GM19372 (cell line): ENCODE measurements at regions not wholly inside any gene's neighbourhood (a gene's known extent, or its start where the extent isn't known, plus 50 kb on each side); places are given as distances from the start of the nearest gene placed in this dataset.

Experiments used
- ATAC-seq: cut with Tn5 transposase; IDR thresholded peaks from one replicate; pipeline ENCODE4 v1.9.1; 2021; ENCODE audit warnings: mild to moderate bottlenecking, low read depth, moderate library complexity; ENCODE audit not compliant: unreplicated experiment

DNA sequence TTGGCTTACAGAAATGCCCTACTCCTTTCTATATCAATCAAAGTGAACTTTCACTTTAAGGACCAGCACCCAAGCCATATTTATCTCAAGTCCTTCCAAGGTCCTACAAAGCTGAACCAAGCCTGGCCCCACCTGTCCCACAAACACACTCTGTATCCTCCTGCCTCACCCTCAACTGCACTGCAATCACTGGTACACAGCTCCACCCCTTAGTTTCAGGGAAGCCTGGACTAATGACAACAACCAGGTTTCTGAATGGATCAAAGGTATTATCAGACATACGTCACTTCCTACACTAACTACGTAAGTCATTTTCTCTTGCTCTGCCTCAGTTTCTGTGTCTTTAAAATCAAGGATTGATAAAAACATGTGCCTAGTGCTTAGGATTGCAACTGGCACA is 205.6 kb upstream of the HS3ST1 start:
- no peak for ATAC-seq

DNA sequence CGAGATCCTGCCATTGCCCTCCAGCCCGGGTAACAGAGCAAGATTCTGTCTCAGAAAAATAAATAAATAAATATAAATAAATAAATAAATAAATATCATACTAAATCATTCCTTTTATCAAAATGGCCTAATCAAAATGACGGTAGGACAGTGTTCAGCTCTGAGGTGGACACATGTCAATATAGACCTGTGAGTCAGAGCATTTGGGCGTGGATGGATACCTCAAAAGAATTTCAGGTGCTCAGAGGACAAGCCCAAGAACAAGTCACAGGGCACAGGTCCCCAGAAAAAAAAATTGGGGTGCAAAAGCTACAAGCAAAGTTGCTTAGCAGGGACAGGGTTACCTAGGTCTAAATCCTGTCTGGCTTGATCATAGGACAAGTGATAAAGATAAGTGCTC is 204.7 kb upstream of the HS3ST1 start:
- ATAC-seq = no peak

DNA sequence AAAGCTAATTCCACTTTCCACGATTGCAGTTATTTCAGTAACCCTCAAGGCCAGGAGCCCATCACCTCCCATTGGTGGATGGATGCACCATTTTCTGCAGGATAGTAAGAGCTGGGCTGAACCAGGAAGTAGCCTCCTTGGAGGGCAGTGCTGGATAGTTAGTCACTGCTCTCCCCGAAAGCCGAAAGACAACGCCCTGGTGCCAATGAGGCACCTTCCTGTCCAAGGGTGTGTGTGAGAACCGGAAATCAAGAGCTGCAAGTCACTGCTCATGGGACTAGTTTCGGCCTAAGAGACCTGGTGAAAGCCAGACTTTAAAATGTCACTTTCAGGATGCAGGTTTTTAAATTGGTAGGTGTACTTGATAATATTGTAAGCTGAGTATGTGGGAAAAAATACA is 203.8 kb upstream of the HS3ST1 start:
- ATAC-seq = no peak

DNA sequence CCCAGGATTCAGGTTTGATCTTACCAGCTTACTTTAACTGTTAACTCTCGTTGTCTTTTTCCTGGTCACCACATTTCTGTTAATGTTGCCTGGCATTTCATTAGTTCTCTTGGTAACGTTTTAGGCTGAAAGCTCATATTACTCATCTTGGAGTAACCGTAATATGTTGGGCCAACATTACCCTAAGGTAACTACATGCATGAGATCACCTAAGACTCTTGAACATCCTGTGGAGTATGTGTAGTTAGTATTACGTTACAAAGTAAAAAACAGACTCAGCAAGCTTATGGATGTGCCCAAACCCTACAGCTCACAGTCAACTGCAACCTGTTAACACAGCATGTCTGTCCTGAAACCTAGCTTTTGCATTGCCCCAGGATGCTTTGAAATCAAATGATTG is 203.3 kb upstream of the HS3ST1 start:
- ATAC-seq = no peak

DNA sequence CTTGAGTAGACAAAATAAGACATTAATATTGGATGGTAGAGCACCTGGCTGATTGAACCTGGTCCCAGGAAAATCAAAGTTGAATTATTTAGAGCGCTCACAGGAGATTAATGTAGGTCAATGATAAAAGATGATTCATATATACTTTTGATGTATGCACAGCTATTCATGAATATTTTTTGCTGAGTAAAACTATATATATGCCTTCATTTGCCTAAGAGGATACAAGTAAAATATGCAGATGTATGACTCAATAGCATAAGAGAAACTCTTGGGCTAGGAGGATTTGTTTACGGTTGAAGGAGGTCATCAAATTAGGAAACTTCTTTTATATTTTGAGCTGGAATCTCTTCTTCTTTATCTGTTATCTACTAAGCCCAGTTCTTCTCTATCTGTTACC is 202.7 kb upstream of the HS3ST1 start:
- ATAC-seq = no peak

DNA sequence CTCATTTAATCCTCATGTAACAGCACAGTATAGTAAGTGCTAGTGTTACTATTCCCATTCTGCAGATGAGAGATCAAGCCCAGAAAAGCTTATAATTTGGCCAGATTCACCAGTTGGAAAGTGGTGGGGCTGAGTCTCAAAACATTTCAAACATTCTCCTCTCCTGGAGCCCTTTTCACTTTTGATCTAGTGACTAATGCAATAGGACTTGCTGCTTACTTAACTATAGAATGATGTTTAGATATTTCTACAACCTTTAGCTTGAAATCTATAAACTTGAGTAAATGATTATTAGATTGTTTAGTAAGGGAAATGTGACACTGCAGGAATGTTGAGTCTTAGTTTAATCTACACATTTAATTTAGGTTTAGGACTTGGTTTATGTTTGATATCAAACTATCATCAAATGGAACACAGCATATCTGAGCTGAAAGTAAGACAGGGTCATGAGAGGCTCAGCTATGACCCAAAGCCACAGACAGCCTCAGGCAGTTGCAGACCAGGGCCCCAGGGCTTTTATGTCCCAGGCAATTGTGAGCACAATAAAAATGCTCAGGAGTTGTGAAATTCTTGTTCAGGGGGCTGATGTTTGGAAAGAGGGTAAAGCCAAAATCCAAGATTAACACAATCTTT is 199.5 kb upstream of the HS3ST1 start:
- ATAC-seq = no peak

DNA sequence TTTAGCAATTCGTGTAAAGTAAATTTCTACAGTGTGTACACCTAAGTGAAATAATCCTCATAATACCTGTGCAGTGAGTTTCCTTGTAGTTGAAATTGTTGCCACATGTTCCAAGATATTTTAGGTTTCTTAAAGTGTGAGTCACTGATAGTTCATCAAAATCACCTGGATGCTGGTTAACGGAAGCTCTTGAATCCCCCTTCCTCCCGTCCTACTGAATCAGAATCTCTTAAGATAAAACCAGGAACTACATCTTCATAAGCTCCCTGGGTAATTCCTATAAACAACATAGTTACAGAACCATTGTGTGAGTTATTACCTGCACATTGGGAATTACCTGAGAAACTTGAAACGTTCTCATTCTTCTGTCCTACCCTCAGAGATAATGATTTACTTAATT is 197.4 kb upstream of the HS3ST1 start:
- ATAC-seq = no peak

DNA sequence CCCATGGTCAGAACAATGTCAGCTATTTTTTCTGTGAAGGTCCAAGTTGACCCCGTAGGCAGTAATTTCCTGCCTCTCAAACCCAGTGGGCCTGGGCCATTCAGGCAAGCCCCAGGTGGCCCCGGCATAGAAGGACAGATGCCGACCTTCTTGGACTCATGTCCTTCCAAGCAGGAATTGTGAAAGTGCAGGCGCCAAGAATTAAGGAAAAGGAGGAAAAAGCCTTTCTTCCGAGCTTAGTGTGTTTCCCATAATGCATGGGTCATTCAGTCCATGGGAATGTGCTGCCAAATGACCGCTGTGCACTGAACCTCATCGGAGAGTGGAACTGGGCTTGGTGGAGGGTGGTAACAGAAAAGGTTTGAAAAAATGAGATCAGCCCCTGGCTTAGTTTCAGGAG is 196.5 kb upstream of the HS3ST1 start:
- ATAC-seq = no peak

DNA sequence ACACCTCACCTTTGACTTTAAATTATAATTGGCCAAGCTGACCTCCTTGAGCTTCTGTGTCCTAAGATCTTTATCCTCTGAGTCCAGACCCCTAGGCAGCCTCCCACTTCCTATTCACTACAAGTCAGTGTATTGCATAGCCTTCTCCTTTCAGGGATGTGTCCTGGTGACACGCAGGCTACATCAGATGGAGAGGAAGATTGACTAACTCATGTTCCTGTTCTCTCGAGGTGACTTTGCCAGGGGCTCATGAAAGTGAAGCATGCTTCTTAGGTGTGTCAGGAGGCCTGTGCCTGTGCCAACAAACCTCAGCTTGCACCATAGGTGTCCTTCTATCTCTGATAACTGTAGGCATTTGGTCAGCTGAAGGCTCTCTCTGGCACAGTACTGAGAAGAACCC is 195.7 kb upstream of the HS3ST1 start:
- ATAC-seq = no peak

DNA sequence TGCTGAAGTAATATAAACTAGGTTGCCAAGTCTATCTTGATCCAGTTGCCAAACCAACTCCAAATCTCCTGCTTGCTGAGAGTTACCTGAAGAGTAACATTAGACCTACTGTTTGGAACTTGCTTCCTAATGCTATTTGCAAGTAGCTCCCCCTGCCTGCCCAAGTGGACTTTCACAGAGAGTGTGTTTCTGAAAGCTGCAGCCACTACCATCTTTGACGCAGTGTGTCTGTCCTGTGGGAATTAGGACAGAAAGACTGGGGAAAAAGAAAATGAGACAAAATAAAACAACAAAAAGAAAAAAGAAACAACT is 195.0 kb upstream of the HS3ST1 start:
- ATAC-seq = no peak

DNA sequence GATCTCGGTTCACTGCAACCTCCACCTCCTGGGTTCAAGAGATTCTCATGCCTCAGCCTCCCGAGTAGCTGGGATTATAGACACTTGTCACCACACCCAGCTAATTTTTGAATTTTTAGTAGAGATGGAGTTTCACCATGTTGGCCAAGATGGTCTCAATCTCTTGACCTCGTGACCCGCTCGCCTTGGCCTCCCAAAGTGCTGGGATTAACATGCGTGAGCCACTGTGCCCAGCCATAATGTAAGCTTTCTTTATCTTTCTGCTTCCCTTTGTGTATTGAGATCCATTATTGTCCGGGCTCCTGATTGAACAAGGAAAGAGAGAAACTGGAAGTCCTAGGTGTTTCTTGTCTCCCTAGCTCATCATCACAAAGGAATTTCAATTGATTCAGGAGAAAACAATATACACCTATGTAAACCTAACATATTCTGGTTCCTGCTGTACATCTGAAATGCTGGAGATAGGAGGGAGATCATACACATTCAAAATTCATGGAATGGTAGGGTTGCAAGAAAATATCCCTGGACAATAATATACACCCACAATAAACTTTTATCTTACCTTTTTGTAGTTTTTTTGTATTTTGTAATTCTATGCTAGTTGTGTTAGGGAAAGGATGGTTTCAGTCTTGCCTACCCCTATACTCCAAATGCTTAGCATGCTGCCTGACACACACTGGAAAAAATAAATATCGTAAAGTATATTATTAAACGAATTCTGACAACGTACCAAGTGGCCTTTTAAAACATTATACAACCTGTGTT is 194.4 kb upstream of the HS3ST1 start:
- ATAC-seq = no peak

DNA sequence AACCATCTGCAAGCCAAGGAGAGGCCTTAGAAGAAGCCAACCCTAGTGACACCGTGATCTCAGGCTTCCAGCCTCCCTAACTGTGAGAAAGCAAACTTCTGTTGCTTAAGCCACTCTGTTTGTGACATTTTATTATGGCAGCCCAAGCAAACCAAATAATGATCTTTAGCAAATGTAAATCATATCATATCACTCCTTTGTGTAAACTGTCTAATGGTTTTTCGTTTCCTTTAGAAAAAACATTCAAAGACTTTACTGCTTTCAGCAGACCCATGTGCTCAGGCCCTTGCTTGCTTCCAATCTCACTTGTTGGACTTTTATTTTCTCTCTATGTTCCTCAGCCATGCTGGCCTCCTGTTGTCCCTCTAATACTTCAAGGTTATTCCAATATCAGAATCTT is 192.2 kb upstream of the HS3ST1 start:
- no peak for ATAC-seq

DNA sequence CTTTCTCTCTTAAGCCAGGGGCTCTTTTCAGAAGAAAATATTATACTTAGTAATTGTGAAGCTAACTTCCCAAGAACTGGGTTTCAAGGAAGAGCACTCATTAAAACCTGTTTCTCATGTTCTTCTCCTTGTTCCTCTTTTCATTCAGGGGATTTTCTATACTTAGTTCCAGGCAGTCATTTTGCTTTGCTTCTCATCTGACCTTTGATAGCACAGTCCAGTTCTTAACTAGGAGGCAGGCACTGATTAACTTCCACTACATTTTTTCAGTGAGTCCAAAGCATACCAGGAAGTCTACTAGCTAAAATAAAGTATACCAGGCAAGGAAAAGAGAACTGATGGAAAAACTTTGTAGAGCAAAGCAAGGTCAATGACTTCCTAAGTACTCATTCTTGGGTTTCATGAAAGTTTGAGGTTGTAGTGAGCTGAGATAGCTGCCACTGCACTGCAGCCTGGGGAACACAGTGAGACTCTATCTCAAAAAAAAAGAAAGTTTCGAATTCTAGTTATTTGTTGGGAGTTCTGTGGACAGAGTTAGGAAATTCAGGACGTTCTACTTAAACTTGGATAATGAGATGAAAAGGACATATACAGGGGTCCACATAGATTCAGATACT is 190.1 kb upstream of the HS3ST1 start:
- no peak for ATAC-seq

DNA sequence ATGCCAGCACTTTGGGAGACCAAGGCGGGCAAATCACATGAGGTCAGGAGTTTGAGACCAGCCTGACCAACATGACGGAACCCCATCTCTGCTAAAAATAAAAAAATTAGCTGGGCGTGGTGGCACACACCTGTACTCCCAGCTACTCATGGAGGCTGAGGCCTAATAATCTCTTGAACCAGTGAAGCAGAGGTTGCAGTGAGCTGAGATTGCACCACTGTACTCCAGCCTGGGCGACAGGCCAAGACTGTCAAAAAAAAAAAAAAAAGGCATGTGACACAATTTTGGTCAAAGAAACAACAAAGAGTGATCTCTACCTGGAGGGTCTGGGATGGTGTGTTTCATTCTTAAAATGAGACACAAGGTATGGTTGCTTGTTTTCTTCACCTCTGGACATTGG is 188.2 kb upstream of the HS3ST1 start:
- no peak for ATAC-seq

DNA sequence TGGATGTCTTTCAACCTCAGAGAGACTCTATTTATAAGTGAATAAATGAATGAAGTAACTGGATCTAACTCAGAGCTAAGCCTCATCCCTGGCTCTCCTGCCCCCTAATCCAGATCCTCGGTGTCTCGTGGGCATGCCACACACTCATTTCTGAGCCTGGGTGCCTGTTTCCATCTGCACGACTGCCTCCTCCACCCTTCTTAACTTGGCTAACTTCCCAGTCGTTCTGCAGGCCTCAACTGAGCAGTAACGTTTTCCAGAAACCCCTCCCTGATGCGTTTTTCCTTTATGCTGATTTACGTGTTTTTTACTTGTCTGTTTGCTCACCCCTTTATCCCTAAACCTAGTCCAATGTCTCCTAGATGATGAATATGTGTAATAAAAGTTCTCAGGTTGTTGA is 186.9 kb upstream of the HS3ST1 start:
- ATAC-seq = no peak

DNA sequence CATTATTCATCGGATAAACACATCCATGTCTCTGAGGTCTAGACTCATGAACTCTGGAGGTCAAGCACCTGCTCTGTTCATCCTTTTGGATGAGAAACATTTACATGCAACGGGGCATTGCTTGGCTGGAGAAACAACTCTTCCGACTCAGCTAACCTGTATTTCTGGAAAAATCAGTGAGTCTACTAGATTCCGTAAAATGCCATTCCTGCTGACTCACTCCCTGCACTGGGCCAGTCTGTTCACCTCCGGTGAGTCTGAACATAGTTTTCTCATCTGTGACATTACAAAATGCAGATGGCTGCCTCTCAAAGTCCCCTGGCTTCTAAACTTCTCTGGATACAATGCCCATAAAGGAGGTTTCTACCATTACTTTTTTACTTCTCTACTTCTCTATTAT is 185.7 kb upstream of the HS3ST1 start:
- no peak for ATAC-seq

DNA sequence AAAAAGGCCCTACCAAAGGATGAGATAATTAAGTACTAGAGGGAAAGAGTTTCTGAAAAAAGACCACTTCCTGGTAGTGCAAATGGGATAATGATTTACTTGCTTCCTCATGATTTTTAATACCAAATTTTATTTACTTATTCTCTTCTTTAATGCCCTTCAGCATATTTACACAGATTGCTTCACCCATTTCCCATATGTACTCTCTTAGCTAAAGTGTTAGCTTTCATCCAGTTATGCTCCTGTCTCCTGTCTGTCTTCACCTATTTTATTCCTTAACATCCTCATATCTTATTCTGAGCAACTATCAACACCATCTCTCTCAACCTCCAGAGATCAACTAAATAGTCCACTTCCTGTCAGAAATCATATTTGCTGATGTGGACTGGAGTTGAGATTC is 183.2 kb upstream of the HS3ST1 start:
- ATAC-seq = no peak

DNA sequence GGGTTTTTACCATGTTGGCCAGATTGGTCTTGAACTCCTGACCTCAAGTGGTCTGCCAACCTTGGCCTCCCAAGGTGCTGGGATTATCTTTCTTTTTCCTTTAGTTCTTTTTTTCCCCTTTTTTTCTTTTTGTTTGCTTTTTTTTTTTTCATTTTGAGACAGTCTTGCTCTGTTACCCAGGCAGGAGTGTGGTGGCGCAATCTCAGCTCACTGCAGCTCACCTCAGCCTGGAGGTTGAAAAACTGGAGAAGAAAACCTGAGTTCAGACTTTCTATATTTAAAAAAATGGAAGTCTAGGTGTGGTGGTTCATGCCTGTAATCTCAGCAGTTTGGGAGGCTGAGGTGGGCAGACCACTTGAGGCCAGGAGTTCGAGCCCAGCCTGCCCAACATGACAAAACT is 181.1 kb upstream of the HS3ST1 start:
- no peak for ATAC-seq

DNA sequence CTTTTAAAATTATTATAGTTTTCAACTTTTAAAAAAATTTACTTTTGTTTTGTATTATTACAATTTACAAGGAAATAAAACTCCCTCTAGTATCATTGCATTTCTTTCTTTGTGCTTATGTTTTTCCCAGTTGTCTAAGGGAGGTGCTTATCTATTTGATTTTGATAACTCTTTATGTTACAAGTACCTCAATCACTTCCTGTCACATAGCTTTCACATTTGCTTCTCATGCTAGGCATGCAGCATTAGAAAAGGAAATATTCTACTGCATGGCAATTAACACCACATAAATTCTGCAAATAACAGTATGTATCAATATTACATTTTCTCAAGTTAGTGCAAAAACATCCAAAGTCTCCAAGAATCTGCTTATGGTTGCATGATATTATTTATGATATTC is 180.3 kb upstream of the HS3ST1 start:
- ATAC-seq = no peak

DNA sequence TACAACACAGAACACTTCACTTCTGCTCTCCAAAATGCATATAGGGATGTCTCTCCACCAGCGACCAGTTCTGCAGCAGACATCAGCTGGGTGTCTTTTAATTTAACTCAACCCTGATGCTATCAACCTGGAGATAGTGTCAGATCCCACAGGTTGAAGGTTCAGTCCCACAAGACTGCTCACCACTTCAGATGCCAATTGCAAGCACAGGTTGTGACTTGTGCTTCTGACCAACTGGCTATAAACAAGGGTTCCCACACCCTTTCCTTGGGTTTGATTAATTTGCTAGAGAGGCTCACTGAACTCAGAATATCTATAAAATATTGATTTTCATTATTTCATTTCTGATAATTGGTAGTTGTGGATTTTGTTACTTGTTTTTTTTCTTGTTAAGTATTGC is 177.4 kb upstream of the HS3ST1 start:
- ATAC-seq = no peak

DNA sequence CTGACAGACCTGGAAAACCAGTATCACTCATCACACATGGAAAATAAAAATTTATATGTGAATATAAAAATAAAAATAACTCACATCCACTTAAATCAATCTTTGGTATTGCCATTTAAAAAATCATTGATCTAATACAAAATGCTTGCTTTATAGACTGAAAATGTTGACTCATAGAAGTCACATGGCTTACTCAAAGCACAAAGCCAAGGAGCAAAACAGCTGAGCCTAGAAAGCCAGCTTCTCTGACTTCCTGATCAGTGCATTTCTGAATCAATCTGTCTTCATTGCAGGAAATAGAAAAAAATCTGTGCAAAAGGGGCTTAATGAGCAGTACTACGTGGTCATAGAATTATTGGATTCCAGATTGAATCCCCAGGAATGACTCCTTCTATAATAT is 176.9 kb upstream of the HS3ST1 start:
- no peak for ATAC-seq

DNA sequence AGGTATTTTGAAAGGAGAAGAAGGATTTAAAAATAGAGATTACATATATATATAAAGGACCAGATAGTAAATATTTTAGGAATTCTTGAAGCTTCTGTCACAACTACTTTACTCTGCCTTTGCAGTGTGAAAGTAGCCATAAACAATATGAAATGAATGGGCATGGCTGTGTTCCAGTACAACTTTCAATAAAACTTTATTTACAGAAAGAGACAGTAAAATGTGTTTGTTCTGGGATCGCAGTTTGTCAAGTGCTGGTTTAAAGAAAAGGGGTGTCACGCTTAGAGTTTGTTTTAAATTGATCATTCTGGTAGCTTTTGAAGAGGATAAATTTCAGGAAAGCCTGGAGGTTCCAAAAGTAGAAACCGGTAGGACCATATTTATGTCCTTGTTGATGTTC is 176.1 kb upstream of the HS3ST1 start:
- ATAC-seq = no peak
